WTC11 (cell line): ENCODE measurements at regions not wholly inside any gene's neighbourhood (a gene's known extent, or its start where the extent isn't known, plus 50 kb on each side); places are given as distances from the start of the nearest gene placed in this dataset.

Experiments used
- ATAC-seq: fragments of 200-7000 bp; cut with Tn5 transposase; 2 replicates; pipeline ENCODE4 v1.10.0; 2021; ENCODE audit warnings: mild to moderate bottlenecking, moderate library complexity
- CTCF ChIA-PET: fragments of 300-600 bp; sonication (Branson Sonifier 250); formaldehyde crosslinking; loops from one replicate; lab custom pipeline; 2021; ENCODE audit warnings: antibody characterized with exemption; lab: Charles Lee
- POLR2A ChIA-PET: fragments of 350-600 bp; sonication (Branson Sonifier 250); formaldehyde crosslinking; loops from one replicate; lab custom pipeline; 2021; ENCODE audit warnings: antibody characterized with exemption; lab: Charles Lee
- DNase-seq: peaks from one replicate; pipeline ENCODE4 v3.0.0; 2021; ENCODE audit warnings: low spot score
- H3K27ac Mint-ChIP-seq: 2 replicates; pipeline ENCODE4 v1.8.0; 2021; ENCODE audit warnings: mixed read lengths
- H3K27me3 Mint-ChIP-seq: 2 replicates; pipeline ENCODE4 v1.8.0; 2021; ENCODE audit warnings: low read depth, mild to moderate bottlenecking, moderate library complexity, mixed read lengths
- H3K36me3 Mint-ChIP-seq: 2 replicates; pipeline ENCODE4 v1.8.0; 2021; ENCODE audit warnings: mixed read lengths
- H3K4me1 Mint-ChIP-seq: 2 replicates; pipeline ENCODE4 v1.8.0; 2022; ENCODE audit warnings: mixed read lengths
- H3K4me3 Mint-ChIP-seq: 2 replicates; pipeline ENCODE4 v1.8.0; 2021; ENCODE audit warnings: mild to moderate bottlenecking, moderate library complexity, mixed read lengths
- H3K9me3 Mint-ChIP-seq: 2 replicates; pipeline ENCODE4 v1.8.0; 2021; ENCODE audit warnings: mixed read lengths
- CREB1 ChIP-seq: sonication (generic); formaldehyde crosslinking; IDR thresholded peaks from 2 replicates; pipeline ENCODE4 v1.8.0; 2023; ENCODE audit warnings: mild to moderate bottlenecking, missing genetic modification reagents
- E2F1 ChIP-seq: sonication (generic); formaldehyde crosslinking; IDR thresholded peaks from 2 replicates; pipeline ENCODE4 v1.8.0; 2022; ENCODE audit warnings: mild to moderate bottlenecking, missing genetic modification reagents
- HMGA2 ChIP-seq: fragments of 250-450 bp; sonication (Bioruptor Pico); IDR thresholded peaks from 2 replicates; pipeline ENCODE4 v1.4.0; 2021; ENCODE audit warnings: mild to moderate bottlenecking, moderate library complexity
- IRF2 ChIP-seq: sonication (generic); formaldehyde crosslinking; IDR thresholded peaks from 2 replicates; pipeline ENCODE4 v1.8.0; 2022; ENCODE audit warnings: low read depth, missing genetic modification reagents, borderline replicate concordance
- SMAD4 ChIP-seq: sonication (generic); formaldehyde crosslinking; IDR thresholded peaks from 2 replicates; pipeline ENCODE4 v1.8.0; 2022; ENCODE audit warnings: mild to moderate bottlenecking, missing genetic modification reagents
- SP1 ChIP-seq: sonication (generic); formaldehyde crosslinking; conservative IDR thresholded peaks from 2 replicates; pipeline ENCODE4 v1.8.1; 2022; ENCODE audit warnings: missing genetic modification reagents
- TP53 ChIP-seq: sonication (generic); formaldehyde crosslinking; IDR thresholded peaks from 2 replicates; pipeline ENCODE4 v1.8.1; 2023; ENCODE audit warnings: mild to moderate bottlenecking, missing genetic modification reagents
- USF2 ChIP-seq: sonication (generic); formaldehyde crosslinking; IDR thresholded peaks from 2 replicates; pipeline ENCODE4 v1.8.1; 2023; ENCODE audit warnings: mild to moderate bottlenecking, missing genetic modification reagents, moderate library complexity
- ZNF121 ChIP-seq: sonication (generic); formaldehyde crosslinking; IDR thresholded peaks from 2 replicates; pipeline ENCODE4 v1.8.0; 2023; ENCODE audit warnings: missing genetic modification reagents
- ZNF138 ChIP-seq: sonication (generic); formaldehyde crosslinking; conservative IDR thresholded peaks from 2 replicates; pipeline ENCODE4 v1.8.1; 2022; ENCODE audit warnings: mild to moderate bottlenecking, moderate library complexity, missing genetic modification reagents
- ZNF219 ChIP-seq: sonication (generic); formaldehyde crosslinking; IDR thresholded peaks from 2 replicates; pipeline ENCODE4 v1.8.0; 2023; ENCODE audit warnings: missing genetic modification reagents, mild to moderate bottlenecking, borderline replicate concordance
- ZNF423 ChIP-seq: fragments of 250-450 bp; sonication (Bioruptor Pico); IDR thresholded peaks from 2 replicates; pipeline ENCODE4 v2.1.2; 2022; ENCODE audit warnings: mild to moderate bottlenecking, moderate library complexity
- ZNF532 ChIP-seq: fragments of 250-450 bp; sonication (Bioruptor Pico); IDR thresholded peaks from 2 replicates; pipeline ENCODE4 v1.9.0; 2021; ENCODE audit warnings: mild to moderate bottlenecking, borderline replicate concordance
- ZNF671 ChIP-seq: fragments of 250-450 bp; sonication (Bioruptor Pico); IDR thresholded peaks from 2 replicates; pipeline ENCODE4 v1.8.0; 2021; ENCODE audit warnings: mild to moderate bottlenecking
- TF ChIP-seq, protein P1 (sequence below): sonication (generic); formaldehyde crosslinking; IDR thresholded peaks from 2 replicates; pipeline ENCODE4 v1.8.0; 2022; ENCODE audit warnings: mild to moderate bottlenecking, missing genetic modification reagents
- TF ChIP-seq, protein P2 (sequence below): sonication (generic); formaldehyde crosslinking; IDR thresholded peaks from 2 replicates; pipeline ENCODE4 v1.8.1; 2022; ENCODE audit warnings: low read depth, mild to moderate bottlenecking, moderate library complexity, missing genetic modification reagents, borderline replicate concordance
- TF ChIP-seq, protein P3 (sequence below): sonication (generic); formaldehyde crosslinking; IDR thresholded peaks from 2 replicates; pipeline ENCODE4 v1.8.0; 2023; ENCODE audit warnings: missing genetic modification reagents, mild to moderate bottlenecking, borderline replicate concordance

- TF ChIP-seq E2F1 (no peak), HMGA2 (CRISPR knock-in tag) (no peak), SP1 (CRISPR knock-in tag) (no peak), ZNF138 (no peak), CREB1 (CRISPR knock-in tag) (no peak), ZNF219 (CRISPR knock-in tag) (no peak)
Observed at GRCh38 chr2:143935482-143935752, 584.5 kb downstream of the ZEB2 start (continued).

DNA sequence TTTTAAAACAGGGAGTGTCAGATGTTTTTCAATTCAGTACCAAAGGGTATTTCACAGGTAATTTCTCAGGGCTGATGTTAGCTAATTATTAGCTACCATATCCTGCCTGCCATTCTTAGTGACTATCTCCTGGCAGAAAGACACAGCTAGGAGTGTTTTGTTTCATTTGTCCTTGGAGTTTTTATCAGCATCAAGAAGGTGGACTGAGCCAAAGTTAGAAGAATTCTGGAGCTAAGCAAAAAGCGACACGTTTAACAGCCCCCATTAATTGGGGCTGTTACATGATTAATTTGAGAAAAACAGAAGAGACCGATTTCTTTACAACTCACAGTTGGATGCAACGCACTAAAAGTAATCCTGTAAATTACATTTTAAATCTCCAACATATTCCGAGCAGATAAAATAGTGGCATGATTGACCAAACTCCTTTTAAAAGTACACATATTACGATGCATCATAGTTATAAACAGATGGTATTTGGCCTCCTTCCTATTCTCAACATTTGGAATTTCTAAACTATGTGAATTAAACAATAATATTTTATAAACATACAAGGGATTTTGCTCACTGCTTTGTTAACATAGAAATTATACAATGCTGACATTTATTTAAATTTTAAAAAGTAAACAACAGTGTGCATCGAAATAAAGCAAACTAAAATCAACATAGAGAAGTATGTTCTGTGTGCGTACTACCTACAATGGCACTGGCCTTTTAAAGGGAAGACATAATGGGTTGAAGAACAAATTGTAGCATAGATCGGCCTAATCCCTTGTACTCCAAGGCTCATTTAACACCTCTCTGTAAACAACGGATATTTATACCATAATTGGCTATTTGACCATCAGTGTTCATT lies 585.1 kb downstream of the ZEB2 start:
- Mint-ChIP-seq H3K9me3 (peaks cover 4% of the 10 kb centered on the region), H3K4me3 (no peak overlapping the region), H3K27ac (no peak overlapping the region), H3K4me1 (peaks cover 49% of the 10 kb centered on the region), H3K27me3 (peaks cover 43% of the 10 kb centered on the region), H3K36me3 (no peaks in the 10 kb centered on the region; the same call in 1 of the 2 replicates)
- POLR2A ChIA-PET, result no interaction called here
- no peak for TF ChIP-seq TP53 (CRISPR knock-in tag)
- TF ChIP-seq USF2 (CRISPR knock-in tag), result no peak
- no peak for TF ChIP-seq ZNF121
- TF ChIP-seq ZNF532 (CRISPR knock-in tag), result no peak
- DNase-seq (no peak), ATAC-seq (no peak)
- CTCF ChIA-PET, result no interaction called here

GRCh38 chr2:143933946-143934569 lies 585.9 kb downstream of the ZEB2 start:
- POLR2A ChIA-PET, result no interaction called here
- peaks cover 37% of the 10 kb centered on the region for H3K27me3 Mint-ChIP-seq
- peaks cover 8% of the 10 kb centered on the region for H3K9me3 Mint-ChIP-seq
- CTCF ChIA-PET, result interaction anchor here (0.8 kb wide), 1 partner anchor 81 kb away, joined by 3 read pairs; no protein-coding TSS in a partner anchor
- ATAC-seq (no peak), DNase-seq (no peak)
- H3K36me3 Mint-ChIP-seq, result no peaks in the 10 kb centered on the region; the same call in 1 of the 2 replicates
- H3K4me3 Mint-ChIP-seq, result no peak overlapping the region
- peaks cover 42% of the 10 kb centered on the region for H3K4me1 Mint-ChIP-seq
- H3K27ac Mint-ChIP-seq, result no peak overlapping the region
- TF ChIP-seq, protein P1, sequence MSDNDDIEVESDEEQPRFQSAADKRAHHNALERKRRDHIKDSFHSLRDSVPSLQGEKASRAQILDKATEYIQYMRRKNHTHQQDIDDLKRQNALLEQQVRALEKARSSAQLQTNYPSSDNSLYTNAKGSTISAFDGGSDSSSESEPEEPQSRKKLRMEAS (CRISPR knock-in tag), result no peak
- no peak for TF ChIP-seq IRF2 (CRISPR knock-in tag)
- TF ChIP-seq, protein P2, sequence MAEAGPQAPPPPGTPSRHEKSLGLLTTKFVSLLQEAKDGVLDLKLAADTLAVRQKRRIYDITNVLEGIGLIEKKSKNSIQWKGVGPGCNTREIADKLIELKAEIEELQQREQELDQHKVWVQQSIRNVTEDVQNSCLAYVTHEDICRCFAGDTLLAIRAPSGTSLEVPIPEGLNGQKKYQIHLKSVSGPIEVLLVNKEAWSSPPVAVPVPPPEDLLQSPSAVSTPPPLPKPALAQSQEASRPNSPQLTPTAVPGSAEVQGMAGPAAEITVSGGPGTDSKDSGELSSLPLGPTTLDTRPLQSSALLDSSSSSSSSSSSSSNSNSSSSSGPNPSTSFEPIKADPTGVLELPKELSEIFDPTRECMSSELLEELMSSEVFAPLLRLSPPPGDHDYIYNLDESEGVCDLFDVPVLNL (CRISPR knock-in tag), result no peak
- TF ChIP-seq, protein P3, sequence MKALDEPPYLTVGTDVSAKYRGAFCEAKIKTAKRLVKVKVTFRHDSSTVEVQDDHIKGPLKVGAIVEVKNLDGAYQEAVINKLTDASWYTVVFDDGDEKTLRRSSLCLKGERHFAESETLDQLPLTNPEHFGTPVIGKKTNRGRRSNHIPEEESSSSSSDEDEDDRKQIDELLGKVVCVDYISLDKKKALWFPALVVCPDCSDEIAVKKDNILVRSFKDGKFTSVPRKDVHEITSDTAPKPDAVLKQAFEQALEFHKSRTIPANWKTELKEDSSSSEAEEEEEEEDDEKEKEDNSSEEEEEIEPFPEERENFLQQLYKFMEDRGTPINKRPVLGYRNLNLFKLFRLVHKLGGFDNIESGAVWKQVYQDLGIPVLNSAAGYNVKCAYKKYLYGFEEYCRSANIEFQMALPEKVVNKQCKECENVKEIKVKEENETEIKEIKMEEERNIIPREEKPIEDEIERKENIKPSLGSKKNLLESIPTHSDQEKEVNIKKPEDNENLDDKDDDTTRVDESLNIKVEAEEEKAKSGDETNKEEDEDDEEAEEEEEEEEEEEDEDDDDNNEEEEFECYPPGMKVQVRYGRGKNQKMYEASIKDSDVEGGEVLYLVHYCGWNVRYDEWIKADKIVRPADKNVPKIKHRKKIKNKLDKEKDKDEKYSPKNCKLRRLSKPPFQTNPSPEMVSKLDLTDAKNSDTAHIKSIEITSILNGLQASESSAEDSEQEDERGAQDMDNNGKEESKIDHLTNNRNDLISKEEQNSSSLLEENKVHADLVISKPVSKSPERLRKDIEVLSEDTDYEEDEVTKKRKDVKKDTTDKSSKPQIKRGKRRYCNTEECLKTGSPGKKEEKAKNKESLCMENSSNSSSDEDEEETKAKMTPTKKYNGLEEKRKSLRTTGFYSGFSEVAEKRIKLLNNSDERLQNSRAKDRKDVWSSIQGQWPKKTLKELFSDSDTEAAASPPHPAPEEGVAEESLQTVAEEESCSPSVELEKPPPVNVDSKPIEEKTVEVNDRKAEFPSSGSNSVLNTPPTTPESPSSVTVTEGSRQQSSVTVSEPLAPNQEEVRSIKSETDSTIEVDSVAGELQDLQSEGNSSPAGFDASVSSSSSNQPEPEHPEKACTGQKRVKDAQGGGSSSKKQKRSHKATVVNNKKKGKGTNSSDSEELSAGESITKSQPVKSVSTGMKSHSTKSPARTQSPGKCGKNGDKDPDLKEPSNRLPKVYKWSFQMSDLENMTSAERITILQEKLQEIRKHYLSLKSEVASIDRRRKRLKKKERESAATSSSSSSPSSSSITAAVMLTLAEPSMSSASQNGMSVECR (CRISPR knock-in tag), result no peak
- TF ChIP-seq TP53 (CRISPR knock-in tag), result no peak
- TF ChIP-seq SMAD4 (CRISPR knock-in tag), result no peak
- no peak for TF ChIP-seq ZNF671 (CRISPR knock-in tag)
- no peak for TF ChIP-seq ZNF423 (CRISPR knock-in tag)
